ENCODE measurements at regions not wholly inside any gene's neighbourhood (a gene's known extent, or its start where the extent isn't known, plus 50 kb on each side); places are given as distances from the start of the nearest gene placed in this dataset.
"Not testable (repeated sequence)": the region's sequence is repeated elsewhere in the genome, so short reads cannot be mapped to it uniquely, and the experiment has no call there.

DNA sequence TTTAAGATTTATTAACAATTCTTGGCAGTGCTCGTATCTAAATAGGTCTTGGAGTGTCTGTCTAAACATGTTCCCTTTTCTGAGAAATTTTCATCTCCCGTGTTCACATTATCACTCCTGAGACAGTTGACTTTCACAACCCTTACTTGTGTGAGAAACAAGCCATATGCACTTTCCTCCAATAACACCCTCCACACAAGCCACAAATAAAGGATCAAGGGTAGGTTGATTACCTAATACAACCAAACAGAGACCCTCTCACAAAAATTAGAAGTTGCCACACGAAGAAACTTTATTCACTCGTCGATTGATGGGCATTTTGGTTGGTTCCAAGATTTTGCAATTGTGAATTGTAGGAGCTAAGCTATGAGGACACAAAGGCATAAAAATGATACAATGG, 763.9 kb downstream of the TRAM1L1 start:
- DNase-seq (ENCODE audit: low read depth), result no peak

DNA sequence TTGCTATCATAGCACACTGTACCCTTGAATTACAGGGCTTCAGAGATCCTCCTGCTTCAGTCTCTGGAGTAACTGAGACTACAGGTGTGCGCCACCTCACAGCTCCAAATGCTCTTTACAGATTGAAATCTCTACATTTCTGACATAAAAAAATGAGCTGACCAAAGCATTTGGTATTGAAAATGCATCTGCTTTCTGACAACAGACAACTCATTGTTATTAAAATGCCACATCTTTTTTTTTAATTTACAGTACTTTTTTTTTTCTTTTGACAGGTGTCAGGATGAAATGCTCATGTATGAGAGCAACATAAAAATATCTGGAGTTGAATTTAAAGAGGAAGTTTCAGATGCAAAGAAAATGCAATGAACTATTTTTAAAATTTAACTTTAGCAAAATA, 764.5 kb downstream of the TRAM1L1 start:
- DNase-seq (ENCODE audit: low read depth), result no peak

DNA sequence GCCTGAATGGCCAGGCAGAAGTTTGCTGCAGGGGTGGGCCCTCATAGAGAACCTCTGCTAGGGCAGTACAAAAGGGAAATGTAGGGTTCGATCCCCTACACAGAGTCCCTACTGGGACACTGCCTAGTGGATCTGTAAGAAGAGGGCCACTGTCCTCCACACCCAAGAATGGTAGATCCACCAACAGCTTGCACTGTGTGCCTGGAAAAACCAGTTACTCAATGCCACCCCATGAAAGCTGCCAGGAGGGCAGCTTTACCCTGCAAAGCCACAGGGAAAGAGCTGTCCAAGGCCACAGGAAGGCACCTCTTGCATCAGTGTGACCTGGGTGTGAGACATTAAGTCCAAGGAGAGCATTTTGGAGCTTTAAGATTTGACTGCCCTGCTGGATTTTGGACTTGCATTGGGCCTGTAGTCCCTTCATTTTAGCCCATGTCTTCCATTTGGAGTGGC, 781.6 kb downstream of the TRAM1L1 start:
- no peak for DNase-seq (ENCODE audit: low read depth)

DNA sequence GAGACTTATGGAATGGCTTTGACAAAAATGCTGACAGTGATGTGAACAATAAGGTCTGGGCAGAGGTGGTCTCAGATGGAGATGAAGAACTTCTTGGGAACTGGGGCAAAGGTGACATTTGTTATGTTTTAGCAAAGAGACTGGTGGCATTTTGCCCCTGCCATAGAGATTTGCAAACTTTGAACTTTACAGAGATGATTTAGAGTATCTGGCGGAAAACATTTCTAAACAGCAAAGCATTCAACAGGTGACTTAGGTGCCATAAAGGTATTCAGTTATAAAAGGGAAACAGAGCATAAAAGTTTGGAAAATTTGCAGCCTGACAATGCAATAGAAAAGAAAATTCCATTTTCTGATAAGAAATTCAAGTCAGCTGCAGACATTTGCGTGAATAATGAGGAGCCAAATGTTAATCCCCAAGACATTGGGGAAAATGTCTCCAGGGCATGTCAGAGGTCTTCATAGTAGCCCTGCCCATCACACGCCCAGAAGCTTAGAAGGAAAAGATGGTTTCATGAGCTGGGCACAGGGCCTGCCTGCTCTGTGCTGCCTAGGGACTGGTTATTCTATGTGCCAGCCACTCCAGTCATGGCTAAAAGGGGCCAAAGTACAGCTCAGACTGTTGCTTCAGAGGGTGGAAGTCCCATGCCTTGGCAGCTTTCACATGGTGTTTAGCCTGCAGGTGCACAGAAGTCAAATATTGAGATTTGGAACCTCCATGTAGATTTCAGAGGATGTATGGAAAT, 782.2 kb downstream of the TRAM1L1 start:
- DNase-seq (ENCODE audit: low read depth), result no peak

DNA sequence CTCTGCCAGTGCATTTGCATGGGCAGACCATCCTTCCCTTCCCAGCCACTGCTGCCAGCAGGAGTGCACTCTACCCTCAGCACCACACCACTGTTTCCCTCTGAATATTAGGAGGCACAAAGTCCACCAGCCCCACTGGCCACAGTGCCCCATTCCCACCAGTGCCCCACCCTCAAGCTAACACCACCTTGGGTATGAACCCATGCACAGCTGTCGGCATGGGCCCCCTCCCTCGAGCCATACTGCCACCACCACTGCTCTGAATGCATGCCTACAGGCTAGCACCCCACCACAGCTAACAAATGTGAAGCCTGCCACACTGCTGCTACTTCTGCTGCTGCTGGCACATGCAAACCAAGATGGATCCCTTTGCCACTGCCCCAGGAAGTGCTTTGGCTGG, 810.4 kb downstream of the TRAM1L1 start:
- DNase-seq (ENCODE audit: low read depth), result no peak

DNA sequence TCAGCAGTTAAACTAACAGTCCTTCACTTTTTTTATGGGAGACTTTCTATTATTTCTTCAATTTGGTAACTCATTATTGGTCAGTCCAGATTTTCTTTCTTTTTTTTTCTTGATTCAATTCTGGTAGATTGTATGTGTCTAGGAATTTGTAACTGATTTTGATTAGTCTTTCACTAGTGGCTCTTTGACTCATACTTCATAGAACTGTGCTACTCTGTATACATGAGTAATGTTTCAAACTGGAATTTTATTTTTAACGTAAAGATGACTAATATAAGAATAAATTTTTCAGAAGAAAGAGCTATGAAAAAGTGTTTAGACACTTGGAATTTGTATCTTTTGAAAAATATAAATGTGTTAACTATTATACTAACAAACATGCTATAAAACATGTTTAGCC, 813.0 kb downstream of the TRAM1L1 start:
- DNase-seq (ENCODE audit: low read depth), result no peak

DNA sequence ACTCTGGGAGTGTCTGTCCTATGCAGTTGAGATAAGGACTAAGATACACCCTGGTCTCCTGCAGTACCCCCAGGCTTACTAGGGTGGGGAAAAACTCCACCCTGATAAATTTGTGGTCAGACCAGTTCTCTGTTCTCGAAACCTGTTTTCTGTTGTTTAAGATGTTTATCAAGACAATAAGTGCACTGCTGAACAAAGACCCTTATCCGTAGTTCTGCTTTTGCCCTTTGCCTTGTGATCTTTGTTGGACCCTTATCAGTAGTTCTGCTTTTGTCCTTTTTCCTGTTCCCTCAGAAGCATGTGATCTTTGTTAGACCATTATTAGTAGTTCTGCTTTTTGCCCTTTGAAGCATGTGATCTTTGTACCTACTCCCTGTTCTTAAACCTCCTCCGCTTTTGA, 824.4 kb downstream of the TRAM1L1 start:
- DNase-seq (ENCODE audit: low read depth), result not testable (repeated sequence)

DNA sequence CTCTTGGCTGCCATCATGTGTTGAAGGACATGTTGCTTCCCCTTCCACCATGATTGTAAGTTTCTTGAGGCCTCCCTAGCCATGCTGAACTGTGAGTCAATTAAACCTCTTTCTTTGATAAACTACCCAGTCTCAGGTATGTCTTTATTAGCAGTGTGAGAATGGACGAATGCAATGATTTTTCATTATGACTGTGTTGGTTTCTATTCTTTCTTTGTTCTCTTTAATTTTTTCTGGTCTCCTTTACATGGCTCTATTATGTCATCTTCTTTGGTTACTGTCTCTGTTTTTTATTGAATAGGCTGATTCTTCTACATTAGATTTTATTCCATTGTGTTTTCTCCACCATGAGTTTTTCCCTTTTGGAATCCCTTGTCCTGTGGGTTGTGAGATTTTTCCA, 840.6 kb downstream of the TRAM1L1 start:
- no peak for DNase-seq (ENCODE audit: low read depth)

DNA sequence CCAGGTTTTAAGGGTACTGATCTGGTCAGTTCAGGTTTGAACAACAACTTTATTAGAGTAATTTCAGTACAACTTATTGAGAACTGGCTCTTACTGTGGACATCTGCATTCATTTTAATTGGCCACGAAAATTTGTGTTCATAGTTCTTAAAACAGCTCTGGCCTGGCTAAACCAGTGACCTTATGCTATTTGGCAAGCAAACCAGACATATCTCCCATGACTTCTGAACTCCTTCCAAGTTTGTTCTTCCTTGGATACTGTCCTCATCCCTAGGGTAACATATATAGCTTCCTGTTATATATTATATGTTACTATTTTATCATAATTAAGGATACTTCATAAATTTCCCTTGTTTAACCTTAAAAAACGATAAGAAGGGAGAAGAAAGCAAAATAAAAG, 841.9 kb downstream of the TRAM1L1 start:
- no peak for DNase-seq (ENCODE audit: low read depth)

DNA sequence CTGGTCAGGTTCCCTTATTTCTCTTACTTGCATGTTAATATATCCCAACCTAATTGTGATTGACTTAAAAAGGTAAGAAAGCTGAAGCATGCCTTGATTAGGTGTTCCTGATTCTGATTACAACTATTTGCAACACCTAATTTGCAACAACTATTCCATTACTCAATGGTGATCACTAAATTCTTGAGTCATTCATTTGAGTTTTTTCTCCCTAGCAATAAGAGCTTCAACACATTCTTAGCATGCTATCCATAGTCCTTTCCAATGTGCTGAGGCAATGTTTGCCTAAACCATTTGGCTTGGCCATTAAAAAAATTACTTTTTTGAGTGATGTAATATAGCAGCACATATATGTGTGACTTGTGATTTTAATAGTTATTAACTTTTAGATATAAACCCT, 851.4 kb downstream of the TRAM1L1 start:
- no peak for DNase-seq (ENCODE audit: low read depth)

DNA sequence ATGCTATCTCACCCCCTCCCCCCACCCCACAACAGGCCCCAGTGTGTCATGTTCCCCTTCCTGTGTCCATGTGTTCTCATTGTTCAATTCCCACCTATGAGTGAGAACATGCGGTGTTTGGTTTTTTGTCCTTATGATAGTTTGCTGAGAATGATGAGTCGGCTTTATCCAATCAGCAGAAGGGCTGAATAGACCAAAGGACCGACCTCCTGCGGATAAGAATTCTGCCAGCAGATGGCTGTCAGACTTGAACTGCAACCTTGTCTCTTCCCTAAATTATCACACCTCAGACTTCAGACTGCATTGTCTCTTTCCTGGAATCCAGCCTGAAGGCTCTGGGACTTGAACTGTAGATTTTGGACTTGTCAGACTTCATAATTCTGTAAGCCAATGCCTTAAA, 853.4 kb downstream of the TRAM1L1 start:
- not testable (repeated sequence) for DNase-seq (ENCODE audit: low read depth)

DNA sequence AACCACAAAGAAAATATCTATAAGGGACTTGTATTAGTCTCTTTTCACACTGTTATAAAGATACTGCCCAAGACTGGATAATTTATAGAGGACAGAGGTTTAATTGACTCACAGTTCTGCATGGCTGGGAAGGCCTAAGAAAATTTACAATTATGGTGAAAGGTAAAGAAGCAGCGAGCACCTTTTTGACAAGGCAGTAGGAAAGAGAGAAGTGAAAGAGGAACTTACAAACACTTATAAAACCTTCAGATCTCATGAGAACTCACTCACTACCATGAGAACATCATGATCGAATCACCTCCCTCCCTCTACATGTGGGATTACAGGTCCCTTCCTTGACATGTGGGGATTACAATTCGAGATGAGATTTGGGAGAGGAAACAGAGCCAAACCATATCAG, 856.0 kb downstream of the TRAM1L1 start:
- no peak for DNase-seq (ENCODE audit: low read depth)

DNA sequence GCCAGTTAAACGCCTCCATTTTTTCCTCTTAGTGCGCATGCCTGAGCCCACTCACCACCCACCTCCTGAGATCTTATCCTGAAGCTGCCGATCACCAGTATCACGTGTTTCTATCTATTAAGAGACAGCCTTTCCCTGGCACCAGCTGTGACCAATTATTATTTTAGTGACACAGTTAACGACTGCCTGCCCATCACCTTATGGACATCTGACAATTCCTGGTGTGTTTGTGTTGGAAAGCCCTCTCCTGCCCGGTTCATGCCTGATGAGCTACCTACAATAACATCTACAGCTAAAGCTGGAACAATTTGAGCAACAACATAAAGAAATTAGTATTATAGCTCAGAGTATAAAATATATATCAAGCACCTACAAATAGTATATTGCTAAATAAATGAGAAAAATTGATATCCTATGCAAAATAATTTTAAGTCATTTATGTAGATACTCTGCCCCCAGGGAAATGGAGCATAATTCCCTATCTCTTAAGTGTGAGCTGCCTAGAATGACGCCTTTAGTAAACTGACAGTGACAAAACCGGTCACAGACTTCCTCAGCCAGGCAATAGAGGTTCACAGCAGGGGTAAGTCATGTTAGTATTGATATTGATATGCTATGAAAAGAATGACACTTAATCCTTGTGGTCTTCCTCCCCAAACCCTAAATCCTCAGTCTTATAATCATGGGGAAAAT, 862.2 kb downstream of the TRAM1L1 start:
- no peak for DNase-seq (ENCODE audit: low read depth)

DNA sequence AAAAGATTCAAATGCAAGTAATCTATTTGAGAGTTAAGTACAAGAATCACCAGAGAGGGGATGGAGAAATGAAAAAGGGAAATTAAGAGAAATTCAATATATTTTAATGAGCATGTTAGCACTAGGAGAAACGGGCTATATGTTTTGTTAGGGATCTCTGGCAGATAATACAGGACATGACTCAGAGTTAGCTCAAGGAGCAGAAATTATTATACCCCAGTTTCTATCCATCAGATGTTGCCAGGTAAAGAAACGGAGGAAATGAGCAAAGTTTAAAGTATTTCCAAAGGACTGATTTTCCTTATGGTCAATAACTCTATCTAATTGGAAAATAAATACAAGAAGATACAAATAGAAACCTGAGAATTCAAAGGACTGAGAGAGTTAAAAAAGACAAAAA, 867.6 kb downstream of the TRAM1L1 start:
- DNase-seq (ENCODE audit: low read depth), result no peak

DNA sequence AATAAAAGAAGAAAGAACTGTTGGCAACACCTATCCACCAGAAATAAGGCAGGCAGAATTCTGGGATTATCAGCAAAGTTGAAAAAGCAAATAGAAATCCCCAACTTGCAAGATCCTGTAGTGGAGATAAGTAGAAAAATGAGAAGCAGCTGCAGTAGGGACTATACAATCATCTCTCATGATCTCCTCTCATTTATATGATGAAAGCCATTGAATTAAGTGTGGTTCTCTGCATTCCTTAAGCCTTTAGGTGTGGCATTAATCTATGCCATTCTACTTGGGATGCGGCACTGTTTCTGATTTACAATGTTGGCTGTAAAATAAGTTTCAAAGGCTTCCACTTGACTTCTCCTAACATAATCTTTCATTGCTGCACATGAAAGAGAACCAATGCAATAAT, 869.8 kb downstream of the TRAM1L1 start:
- DNase-seq (ENCODE audit: low read depth), result no peak

DNA sequence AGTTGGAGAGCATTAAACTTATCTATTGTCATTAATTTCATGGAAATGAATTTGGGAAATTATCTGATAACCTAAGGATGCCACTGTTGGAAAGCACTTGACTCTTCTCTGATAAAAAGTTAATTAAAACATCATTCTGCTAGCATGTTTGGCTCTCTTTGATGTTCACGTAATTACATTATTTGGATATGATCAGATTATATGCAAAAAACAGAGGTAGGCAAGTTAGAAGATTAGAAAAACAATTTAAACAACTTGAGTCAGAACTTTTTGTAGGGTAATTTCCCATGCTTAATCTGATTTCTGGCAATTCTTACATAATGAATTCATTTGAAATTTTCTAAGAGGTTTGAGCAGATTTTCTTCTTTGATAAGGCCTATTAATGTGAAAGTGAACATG, 882.9 kb downstream of the TRAM1L1 start:
- no peak for DNase-seq (ENCODE audit: low read depth)

DNA sequence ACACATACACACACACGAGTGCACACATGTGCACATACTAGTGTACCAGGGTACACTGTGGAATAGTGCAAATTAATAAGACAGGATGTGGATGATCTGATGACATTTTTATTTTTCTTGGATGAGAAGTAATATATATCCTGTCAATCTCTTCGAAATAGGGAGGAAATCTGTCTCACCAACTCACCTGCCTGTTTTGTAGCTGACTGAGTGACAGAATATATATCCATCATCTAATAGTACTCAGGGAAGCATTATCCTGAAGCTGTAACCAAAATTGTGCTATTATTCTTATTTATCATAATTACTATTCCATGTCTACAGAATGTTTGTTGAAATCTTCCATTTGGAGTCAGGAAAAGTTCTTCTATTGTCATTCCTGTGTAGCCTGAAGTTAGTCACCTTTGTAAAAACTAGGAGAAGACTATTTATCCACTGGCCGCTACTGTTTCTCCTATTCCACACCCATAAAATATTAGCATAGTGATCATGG, 888.0 kb downstream of the TRAM1L1 start:
- no peak for DNase-seq (ENCODE audit: low read depth)

DNA sequence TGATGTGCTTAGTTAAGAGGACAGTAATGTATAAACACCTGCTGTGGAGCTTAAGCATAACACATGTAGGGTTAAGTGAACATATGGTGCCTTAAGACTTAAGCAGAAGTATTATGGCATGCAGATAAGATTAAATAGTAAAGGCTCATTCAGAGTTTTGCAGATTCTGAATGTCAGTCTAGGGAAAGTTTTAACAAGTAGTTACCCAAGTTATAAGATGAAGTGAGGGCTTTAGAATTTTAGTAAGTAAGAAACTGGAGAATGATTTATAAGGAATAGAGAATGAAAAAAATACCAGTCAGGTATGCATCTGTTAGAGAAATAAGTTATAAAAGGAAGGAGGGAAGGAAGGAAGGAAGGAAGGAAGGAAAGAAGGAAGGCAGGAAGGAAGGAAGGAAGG, 902.1 kb downstream of the TRAM1L1 start:
- no peak for DNase-seq (ENCODE audit: low read depth)

DNA sequence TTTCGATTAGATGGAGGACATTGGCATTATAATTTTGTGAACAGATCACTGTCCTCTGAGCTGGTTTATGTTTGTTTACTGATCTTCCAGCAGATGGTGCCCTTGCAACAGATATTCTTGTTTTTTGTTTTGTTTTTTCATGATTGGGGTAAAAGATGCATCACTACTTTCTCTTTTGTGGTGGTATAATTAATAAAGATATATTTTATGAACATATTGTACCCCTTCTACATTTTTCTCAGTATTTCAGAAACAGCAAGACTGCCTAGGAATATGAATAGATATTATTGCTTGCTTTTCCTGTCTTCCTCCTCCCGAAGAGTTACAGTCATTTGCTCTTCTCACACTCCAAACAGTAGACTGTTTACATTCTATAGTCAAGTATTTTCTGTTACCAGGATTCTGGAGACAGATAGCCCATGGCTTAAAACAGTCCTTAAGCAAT, 905.2 kb downstream of the TRAM1L1 start:
- no peak for DNase-seq (ENCODE audit: low read depth)

DNA sequence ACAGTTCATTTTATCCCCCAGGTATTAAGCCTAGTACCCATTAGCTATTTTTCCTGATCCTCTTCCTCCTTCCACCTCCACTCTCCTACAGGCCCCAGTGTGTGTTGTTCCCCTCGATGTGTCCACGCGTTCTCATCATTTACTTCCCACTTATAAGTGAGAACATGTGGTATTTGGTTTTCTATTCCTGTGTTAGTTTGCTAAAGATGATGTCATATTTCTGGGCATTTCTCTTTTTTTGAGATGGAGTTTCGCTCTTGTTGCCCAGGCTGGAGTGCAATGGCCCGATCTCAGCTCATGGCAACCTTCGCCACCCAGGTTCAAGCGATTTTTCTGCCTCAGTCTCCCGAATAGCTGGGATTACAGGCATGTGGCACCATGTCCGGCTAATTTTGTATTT, 934.0 kb downstream of the TRAM1L1 start:
- not testable (repeated sequence) for DNase-seq (ENCODE audit: low read depth)

DNA sequence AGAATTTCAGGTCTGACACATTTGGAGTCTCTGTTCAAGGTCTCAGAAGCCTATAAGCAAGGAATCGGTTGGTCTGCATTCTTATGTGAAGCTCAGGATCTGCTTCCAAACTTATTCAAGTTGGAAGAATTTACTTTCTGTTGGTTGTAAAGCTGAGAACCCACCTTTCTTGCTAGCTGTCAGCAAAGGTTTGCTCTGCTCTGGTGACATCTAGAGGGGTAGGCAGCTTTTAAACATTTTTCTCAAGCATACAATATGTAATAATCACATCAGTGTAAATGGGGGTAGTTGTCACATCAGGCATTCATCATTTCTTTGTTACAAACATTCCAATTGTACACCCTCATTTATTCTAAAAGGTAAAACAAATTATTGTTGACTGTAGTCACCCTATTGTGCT, 935.2 kb downstream of the TRAM1L1 start:
- no peak for DNase-seq (ENCODE audit: low read depth)

DNA sequence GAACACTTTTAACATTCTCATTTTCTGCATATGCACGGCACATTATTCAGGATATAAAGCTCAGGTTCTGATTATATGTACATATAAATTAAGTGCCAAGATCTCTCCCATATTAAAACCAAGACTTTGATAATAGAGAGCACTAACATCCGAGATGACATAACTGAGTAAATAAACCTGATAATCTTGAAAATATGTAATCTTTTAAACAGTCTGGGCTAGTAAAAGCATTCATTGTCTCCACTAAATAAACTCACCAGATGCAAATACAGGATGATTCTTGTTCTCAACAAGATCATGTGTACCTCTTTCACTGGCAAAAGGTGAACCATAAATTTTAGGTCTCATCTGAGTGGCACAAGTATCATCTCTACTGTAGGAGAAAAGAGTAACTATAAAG, 942.2 kb downstream of the TRAM1L1 start:
- no peak for DNase-seq (ENCODE audit: low read depth)

DNA sequence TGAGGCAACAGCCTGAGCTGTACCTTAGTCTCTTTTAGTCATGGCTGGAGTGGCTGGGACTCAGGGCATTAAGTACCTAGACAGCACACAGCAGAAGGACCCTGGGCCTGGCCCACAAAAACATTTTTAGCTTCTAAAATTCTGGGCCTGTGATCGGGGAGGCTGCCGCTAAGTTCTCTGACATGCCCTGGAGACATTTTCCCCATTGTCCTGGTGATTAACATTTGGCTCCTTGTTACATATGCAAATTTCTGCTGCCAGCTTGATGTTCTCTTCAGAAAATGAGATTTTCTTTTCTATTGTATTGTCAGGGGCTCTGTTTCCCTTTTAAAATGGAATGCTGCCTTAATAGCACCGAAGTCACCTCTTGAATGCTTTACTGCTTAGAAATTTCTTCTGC, 952.4 kb downstream of the TRAM1L1 start:
- no peak for DNase-seq (ENCODE audit: low read depth)

DNA sequence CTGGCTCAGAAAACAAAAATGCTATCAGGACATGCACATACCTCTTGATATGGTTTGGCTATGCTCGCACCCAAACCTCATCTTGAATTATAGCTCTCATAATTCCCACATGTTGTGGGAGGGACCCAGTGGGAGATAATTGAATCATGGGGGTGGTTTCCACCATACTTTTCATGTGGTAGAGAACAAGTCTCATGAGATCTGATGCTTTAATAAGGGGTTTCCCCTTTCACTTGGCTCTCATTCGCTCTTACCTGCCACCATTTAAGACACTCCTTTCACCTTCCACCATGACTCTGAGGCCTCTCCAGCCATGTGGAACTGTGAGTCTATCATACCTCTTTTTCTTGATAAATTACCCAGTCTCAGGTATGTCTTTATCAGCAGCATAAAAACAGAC, 958.6 kb downstream of the TRAM1L1 start:
- no peak for DNase-seq (ENCODE audit: low read depth)
